Posterior cingulate gyrus (tissue), 11 donors: ENCODE measurements at regions not wholly inside any gene's neighbourhood (a gene's known extent, or its start where the extent isn't known, plus 50 kb on each side); places are given as distances from the start of the nearest gene placed in this dataset.

Experiments
- DNase-seq, 10 donors: peaks; one replicate each; pipeline versions ENCODE4 v3.0.0 to v3.0.0-alpha.2; 2020 to 2021; ENCODE audit warnings: mixed read lengths in 3 of 10
- intact Hi-C: fragments of 100-400 bp; cut with DNase I; formaldehyde crosslinking; loops from one replicate; pipeline ENCODE4 v1.15.1; 2023

DNA sequence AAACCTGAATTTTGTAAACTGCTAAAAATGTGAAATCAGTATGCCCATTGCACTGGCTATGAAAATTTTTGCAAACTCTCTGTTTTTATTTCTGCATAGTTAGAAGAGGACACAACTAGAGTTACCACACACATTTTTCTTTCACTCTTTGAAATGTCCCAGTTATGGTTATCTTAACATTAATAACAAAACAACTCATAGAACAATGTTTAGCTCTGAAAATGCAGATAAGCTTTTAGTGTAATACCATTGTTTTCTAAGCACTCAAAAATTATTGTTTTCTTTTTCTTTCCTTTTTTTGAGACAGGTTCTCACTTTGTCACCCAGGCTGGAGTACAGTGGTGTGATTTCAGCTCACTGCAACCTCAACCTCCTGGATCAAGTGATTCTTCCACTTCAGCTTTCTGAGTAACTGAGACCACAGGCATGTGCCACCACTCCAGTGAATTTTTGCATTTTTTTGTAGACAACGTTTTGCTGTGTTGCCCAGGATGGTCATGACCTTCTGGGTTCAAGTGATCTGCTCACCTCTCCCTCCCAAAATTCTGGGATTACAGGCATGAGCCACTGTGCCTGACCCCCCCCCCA lies 1204.5 kb upstream of the ZEB2 start:
- no peak for DNase-seq
- intact Hi-C loops, result no loop called here

DNA sequence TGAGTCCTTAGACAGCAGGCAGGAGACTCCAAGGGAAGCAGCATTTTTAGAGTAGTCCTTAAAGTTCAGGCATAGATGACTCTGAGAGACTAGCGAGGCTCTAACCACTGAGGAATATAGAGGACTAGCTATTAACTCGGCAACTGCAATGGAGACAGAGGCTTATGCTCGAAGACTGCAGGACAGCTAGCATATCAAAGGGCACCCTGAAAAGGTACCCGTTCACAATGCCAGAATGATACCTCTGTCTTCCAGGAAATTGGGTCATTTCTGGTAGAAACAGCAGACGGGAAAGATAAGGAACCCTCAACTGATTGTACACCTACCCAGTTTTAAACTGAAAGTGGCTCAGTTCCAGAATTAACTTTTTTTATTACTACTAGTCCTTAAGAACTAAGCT lies 1204.0 kb upstream of the ZEB2 start:
- intact Hi-C loops, result no loop called here
- DNase-seq, result no peak

DNA sequence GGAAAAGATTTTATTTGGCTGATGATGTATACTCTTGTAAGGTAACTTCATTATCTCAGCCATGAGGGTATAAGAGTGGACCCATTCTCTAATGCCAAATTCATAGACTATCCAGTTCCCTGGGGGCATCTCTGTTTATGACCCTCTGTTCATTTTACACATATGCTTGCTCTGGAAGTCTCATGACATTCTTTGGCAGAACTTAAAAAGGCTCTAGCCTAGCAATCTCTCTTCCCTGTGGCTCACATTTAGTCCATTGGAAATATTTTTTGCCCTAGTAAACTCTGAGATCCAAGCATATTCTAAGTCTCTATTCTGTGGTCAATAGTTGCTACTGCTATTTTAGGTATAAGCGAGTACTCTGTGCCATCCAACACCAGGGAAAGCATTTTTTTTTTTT lies 1201.8 kb upstream of the ZEB2 start:
- intact Hi-C loops, result no loop called here
- DNase-seq, result no peak

DNA sequence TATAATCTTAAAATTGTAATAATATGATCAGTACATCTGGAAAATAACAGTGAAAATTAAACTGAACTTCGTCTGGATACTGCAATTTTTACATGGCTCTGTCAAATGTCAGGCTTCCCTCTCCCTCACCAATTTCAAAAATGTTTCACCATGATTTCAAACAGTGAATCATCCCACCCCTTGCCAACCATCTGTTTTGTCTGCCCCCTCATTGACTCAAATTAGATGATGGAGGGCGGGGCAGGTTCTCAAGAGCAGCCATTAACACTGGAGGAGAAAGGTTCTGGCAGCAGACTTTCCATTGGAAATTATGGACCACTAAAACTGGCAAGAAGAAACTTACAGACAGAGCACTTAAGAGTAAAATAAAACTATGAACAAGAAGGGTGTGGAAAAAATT lies 1195.7 kb upstream of the ZEB2 start:
- DNase-seq, result no peak
- intact Hi-C loops, result no loop called here

DNA sequence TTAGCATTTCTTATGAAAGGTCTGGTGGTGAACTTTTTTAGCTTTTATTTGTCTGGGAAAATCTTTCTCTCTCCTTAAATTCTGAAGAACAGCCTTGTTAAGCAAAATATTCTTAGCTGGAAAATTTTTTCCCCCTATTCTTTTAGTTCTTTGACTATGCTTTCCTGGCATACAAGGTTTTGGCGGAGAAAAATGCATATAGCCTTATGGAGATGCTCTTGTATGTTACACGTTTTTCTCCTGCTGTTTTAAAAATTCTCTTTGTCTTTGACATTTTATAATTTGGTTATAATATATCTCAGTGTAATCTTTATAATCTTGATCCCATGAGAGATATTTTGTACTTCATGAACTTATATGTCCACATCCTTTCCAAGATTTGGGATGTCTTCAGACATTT lies 1190.4 kb upstream of the ZEB2 start:
- intact Hi-C loops, result no loop called here
- DNase-seq, result no peak

DNA sequence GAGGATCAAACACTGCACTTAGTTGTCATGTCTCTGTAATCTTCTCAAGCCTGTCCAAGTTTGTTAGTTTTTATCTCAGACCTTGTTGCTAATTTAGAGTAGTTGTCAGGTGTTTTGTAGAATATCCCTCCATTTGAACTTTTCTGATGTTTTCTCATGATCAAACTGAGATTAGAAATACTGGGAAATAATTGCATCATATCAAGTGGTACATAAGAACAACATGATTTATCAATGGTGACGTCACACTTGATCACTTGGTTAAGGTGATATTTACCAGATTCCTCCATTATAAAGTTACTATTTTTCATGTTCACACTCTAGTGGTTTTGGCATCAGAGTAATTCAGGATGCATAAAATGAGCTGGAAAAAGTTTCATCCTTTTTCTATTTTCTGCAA lies 1182.4 kb upstream of the ZEB2 start:
- DNase-seq, result no peak
- intact Hi-C loops, result no loop called here

DNA sequence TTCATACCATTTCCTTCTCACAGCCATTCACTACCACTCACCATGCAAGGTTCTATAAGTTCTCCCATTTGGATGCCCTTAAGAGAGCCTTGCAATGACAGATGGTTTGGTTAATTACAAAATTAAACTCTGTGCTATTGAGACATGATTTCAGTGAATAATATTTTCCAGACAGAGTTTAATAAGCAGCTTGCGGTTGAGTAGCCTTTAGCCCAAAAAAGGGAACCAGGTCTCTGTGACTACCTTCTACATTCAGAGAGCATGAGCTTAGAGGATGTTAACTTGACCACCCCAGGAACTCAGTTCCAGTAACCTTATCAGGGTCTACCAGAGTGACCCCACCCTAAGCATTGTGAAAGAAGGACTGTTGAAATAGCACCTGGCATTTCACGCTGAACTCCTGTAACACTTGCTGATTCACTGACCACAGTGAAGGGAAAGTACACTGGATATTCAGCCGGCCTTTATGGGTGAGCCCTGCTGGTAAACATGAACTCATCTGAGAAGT lies 1173.1 kb upstream of the ZEB2 start:
- no peak for DNase-seq
- intact Hi-C loops, result no loop called here

DNA sequence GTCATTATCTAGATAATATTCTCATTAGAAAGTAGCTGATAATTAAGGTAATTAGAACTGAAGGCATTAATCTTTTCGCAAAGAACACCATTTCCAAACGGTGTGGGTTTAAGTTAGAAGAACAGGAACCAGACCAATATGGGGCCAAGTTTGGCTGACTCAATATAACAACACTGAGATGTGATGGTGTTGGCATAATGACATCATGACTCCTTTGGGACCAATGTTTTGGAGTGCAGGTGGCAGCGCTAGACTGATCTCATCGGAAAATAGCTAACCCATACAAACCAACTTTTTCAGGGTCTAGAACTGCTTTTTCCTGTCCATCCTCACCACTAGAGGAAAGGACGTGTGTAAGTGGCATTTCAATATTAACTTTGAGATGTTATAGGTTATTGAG lies 1171.7 kb upstream of the ZEB2 start:
- intact Hi-C loops, result no loop called here
- DNase-seq, result no peak

DNA sequence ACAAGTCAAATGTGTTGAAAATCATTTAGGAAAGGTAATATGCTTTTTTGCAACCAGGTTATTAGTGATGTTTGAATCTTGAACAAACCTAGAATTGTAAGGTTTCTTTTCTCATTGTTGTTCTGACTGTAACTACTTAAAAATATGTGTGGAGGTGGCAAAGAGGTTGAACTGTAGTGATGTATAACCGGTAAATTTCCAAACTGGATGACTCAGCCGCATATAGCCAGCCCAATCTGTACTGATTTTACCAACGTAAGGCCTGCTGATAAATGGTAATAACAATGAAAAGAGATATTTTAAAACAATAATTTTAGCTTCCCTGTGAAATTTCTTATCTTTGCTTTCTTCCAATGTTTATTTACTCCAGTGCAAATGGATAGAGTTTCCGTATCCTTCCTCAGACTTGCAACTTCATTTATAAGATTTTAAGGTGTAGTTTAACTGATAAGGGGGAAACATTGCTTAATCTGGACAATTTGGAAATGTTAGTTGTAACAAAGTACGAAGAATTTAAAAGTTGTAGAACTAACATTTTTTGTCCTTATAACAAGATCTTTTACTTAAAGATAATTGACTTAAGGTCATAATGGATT lies 1170.4 kb upstream of the ZEB2 start:
- intact Hi-C loops, result no loop called here
- DNase-seq, result no peak

DNA sequence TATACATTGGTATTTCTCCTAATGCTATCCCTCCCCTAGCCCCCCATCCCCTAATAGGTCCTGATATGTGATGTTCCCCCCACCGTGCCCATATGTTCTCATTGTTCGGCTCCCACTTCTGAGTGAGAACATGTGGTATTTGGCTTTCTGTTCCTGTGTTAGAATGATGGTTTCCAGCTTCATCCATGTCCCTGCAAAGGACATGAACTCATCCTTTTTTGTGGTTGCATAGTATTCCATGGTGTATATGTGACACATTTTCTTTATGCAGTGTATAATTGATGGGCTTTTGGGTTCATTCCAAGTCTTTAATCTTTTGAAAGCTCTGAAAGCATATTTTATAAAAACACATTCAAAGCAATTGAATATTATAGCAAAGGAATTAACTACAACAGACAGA lies 1169.4 kb upstream of the ZEB2 start:
- DNase-seq, result no peak
- intact Hi-C loops, result no loop called here

DNA sequence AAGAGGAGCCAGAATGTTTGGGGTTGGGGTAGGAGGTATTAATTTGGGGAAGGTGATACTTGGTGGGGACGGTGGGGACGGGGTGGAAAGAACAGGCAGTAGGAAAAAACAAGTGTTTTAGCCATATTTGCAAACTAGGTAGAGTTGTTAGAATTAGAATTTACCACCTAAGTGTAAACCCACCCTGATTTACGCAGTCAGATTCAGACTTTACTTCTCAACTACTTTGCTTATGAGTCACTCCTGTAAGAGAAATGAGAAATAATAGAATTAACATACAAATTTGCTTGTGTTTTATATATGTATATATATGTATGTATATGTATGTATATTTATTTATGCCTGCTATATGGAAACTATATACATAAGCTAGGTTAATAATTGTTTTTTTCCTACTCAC lies 1168.2 kb upstream of the ZEB2 start:
- intact Hi-C loops, result no loop called here
- DNase-seq, result no peak

DNA sequence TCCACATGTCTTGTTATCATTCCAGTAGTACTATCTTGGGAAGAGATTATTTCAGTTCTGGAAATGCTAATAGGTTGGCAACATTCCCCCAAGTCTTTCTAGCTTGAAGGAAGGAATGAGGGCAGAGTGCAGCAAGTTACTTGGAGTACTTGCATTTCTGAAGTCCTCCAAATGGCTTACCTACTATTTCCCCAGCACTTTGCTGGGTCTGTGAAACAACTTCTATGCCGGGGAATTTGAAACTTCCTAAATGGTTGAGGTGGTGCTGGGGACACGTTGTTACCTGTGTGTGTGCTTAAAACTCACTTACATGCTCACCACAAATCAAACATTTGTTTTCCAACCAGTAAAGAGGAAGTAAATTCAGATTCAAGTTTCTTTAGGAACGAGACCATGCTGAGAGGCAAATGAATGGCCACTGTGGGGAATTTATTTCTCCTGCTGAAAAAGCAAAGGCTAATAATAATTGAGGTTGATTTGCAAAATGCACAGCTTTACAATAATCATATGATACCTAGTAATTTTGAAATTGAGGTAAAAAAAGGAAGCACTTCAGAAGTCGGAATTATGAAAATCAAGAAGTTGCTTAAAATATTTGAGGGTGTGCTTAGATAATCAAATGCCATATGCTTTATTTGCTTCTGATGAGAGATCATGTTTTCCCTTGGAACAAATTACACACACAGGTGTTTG lies 1167.7 kb upstream of the ZEB2 start:
- intact Hi-C loops, result no loop called here
- DNase-seq, result no peak

DNA sequence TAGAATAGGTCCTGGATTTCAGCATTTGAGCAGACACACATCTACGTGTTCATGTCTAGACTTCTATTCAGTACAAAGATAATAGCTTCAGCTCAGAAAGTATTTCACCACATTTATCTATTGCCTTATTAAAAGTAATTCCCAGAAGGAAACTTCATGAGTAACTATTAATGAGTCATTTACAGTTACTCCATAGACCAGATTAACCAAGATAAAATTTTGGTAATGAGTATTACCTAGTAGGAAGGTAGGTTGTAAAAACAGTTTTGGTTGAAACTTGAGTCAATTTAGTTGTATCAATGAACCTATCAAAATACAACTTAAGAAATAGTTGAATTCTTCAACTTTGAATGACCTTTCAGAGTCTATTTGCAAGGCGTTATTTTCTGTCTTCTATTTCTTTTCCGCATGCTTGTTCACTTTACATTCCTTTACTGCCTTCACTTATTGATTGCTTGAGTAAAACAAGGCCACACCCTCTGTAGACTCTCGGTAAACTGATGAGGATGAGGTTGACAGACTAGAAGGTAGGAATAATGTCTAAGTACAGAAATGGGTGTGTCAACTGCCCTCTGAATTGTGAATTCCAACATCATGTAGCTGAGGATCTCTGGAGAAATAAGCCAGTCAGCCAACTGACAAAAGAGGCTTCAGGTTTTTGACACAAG lies 1165.6 kb upstream of the ZEB2 start:
- no peak for DNase-seq
- intact Hi-C loops, result no loop called here

DNA sequence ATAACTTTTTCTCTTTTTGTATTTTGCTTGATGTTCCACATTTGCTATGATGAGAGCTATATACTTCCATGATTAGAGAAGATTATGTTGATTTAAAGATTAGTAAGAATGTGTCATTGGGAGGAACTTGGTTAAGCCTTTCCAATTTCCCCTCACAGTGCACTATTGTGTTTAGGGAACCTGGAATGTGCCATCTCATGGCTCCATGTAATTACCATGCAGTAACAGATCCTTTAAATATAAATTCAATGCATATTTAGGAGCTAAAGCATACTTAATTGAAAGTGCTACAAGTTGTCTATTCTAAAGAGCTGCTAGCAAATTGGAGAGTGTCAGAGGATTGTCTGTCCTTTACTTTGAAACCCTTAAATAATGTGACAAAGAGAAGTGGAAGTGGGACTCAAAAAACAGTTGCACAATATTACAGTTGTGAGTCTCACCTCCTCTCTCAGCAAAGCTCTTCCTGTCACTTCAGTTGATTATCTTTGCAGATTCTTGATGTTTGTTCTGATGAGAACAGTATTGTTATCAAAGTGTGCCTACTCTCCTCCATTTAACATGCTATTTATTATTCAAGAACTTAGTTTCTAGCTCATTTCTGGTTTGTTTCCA lies 1162.7 kb upstream of the ZEB2 start:
- intact Hi-C loops, result no loop called here
- DNase-seq, result no peak

DNA sequence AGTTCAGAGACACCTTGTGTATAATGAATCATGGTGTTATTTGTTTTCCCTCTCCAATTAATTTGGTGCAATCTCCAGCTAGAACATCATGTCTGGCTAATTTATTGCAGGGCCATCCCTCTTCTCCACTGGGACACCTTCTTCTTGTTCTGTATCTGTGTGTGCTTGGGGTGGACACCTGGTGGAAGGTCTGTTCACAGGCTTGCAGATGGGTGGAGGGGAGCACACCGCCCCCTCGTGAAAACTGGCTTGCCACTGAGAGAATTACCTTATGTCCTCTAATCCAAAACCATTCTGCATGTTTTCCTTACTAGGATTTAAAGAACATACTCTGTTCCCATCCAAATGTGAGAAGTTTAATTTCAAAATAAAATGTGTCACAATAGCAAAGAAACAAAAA lies 1160.4 kb upstream of the ZEB2 start:
- intact Hi-C loops, result no loop called here
- DNase-seq, result peak in 3 of 10 donors; percentile 19 to 68 (median 54)

DNA sequence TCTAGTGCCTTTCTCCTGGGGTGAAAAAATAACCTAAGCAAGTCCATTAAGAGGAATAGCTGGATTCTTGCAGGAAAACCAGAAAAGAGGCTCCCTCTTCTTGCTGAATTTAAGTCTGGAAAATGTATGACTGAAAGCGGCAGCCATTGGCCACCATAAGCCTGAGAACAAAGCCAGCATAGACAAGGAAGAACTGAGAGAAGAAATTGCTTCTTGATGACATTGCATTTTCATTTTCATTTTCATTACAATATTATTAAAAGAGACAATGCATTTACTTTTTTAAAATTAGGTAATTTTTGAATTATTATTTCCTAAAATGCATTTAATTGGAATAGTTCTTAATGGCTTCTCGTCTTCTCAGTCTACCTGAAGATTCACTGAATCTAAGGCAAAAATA lies 1157.5 kb upstream of the ZEB2 start:
- intact Hi-C loops, result loop anchor here (5.0 kb wide), 1 partner anchor 510 kb away; no protein-coding TSS in a partner anchor
- DNase-seq, result no peak

DNA sequence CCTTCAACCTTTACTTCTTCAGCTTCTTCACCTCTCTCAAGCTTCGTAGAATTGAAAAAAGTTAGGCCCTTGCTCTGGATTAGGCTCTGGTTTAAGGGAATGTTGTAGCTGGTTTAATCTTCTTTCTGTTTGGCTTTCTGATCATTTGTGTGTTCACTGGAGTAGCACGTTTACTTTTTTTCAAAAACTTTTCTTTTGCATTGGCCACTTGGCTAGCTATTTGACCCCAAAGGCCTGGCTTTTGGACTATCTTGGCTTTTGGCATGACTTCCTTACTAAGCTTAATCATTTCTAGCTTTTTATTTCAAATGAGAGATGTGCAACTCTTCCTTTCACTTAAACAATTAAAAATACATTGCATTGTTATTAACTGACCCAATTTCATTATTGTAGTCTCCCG lies 1154.8 kb upstream of the ZEB2 start:
- intact Hi-C loops, result loop anchor here (5.0 kb wide), 1 partner anchor 513 kb away; no protein-coding TSS in a partner anchor
- no peak for DNase-seq

DNA sequence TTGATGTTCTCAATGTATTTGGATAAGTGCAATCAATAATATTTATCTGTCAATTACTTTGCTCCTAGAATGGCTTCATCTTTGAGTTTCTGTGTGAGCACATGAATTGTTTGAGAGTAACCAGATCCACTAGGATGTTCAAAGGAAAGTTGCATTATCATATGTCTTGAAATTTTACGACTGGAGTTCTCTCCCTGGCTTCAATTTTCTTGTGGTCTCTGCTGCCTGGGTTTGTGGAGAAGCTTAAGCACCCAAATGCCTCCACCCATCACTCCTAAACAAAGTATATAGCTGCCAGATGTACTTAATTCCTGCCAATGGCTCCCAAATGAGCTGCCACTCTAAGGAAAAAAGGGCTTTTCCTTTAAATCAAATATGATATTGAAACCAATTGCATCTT lies 1149.4 kb upstream of the ZEB2 start:
- intact Hi-C loops, result no loop called here

DNA sequence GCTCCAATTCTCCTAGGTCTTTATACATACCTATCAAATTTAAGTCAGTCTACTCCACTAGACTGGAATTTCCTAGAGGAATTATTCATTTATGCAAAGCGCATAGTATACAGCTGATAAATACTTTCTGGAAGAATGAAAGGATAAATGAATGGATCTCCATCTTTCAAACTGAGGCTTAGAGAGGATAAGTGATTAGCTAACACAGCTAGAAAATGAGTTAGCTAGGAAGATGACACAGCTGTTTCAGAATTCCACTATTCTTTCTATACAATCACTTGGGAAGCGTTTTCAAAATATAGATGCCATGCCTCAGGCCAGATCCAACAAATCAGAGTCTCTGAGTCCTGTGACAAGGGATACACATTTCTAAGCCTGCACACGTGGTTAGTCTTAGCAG lies 1146.6 kb upstream of the ZEB2 start:
- no peak for DNase-seq
- intact Hi-C loops, result no loop called here

More for the DNA sequence above, 1149.4 kb upstream of the ZEB2 start:
- DNase-seq, result no peak

DNA sequence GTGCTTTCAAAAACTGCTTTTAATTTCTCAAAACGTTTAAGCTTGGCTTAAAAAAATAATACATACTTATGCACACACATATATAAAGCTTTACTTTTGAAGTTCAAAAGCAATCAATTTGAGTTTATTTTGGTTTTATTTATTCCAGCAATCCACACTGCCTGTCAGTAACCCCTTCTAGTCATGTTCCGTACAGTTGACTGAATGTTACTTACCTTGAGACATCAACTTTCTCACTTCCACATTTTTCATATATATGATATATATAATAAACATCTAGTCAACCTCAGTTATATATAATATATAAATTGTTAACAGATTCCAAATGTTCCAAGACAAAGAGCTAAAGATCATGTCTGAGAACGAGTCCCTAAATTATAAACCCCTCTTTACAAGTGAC lies 1137.3 kb upstream of the ZEB2 start:
- DNase-seq, result no peak

DNA sequence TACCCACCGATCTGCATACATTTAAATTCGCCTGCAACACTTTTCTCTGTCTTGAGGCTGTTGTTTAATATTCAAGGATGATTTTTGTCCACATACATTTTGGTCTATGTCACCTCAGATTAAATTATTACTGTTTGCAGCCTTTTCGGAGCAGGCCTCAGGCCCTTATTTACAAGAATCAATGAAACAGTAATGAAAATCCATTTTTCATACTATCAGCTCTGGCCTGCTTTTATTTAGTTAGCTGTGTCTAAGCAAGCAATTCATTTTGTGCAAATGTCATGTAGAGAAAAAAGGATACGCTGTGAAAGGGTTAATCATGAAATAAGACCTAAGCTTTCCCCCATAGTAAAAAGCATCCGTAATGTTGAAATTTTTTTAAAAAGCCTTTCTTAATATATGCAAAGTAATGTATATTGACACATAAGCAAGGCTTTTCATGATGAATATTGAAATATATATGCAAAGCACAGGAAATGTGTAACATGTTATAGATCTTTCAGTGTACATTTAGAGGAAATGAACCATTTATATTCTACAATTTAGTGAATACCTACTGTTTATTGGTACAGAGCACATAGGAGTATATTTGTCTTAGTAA lies 1135.3 kb upstream of the ZEB2 start:
- intact Hi-C loops, result no loop called here
- DNase-seq, result no peak

More for the DNA sequence above, 1137.3 kb upstream of the ZEB2 start:
- intact Hi-C loops, result no loop called here
